OCI-LY1 (cell line): ENCODE measurements at regions not wholly inside any gene's neighbourhood (a gene's known extent, or its start where the extent isn't known, plus 50 kb on each side); places are given as distances from the start of the nearest gene placed in this dataset.

Experiments
- H2AFZ ChIP-seq: fragments of 200-600 bp; sonication (generic), shearing (Covaris generic); 2 replicates; pipeline ENCODE4 v1.6.0; 2014; ENCODE audit warnings: antibody characterized with exemption, mild to moderate bottlenecking, low read length
- H3F3A ChIP-seq: fragments of 200-600 bp; sonication (generic), shearing (Covaris generic); 2 replicates; pipeline ENCODE4 v1.6.0; 2014; ENCODE audit warnings: mild to moderate bottlenecking, antibody characterized with exemption, low read length, moderate library complexity; ENCODE audit not compliant: insufficient read depth
- H3K27ac ChIP-seq: fragments of 200-600 bp; sonication (generic); 2 replicates; pipeline ENCODE4 v1.5.1; 2014; ENCODE audit warnings: low read length, mixed run types, mild to moderate bottlenecking, low read depth; ENCODE audit not compliant: poor library complexity, severe bottlenecking
- H3K27me3 ChIP-seq: fragments of 200-600 bp; sonication (generic); 2 replicates; pipeline ENCODE4 v1.6.0; 2014; ENCODE audit warnings: antibody characterized with exemption, mild to moderate bottlenecking, low read length, moderate library complexity; ENCODE audit not compliant: insufficient read depth
- H3K36me3 ChIP-seq: fragments of 200-600 bp; sonication (generic); 2 replicates; pipeline ENCODE4 v1.6.1; 2014; ENCODE audit warnings: mild to moderate bottlenecking, antibody characterized with exemption, low read length, moderate library complexity, mixed read lengths; ENCODE audit not compliant: insufficient read depth
- H3K4me1 ChIP-seq: fragments of 200-600 bp; sonication (generic); 2 replicates; pipeline ENCODE4 v1.5.1; 2014; ENCODE audit warnings: mild to moderate bottlenecking, low read length, moderate library complexity; ENCODE audit not compliant: insufficient read depth, severe bottlenecking
- H3K4me2 ChIP-seq: fragments of 200-600 bp; sonication (generic), shearing (Covaris generic); 2 replicates; pipeline ENCODE4 v1.6.1; 2014; ENCODE audit warnings: low read length
- H3K4me3 ChIP-seq: fragments of 200-600 bp; sonication (generic); 2 replicates; pipeline ENCODE4 v1.5.1; 2014; ENCODE audit warnings: low read length, low read depth, mild to moderate bottlenecking, mixed read lengths; ENCODE audit not compliant: poor library complexity, severe bottlenecking
- H3K79me2 ChIP-seq: fragments of 200-600 bp; shearing (Covaris generic); 2 replicates; pipeline ENCODE4 v1.6.1; 2016; ENCODE audit warnings: mixed run types, low read length, mixed read lengths; ENCODE audit not compliant: insufficient read depth
- H3K9ac ChIP-seq: fragments of 200-600 bp; sonication (generic), shearing (Covaris generic); 2 replicates; pipeline ENCODE4 v1.6.1; 2014; ENCODE audit warnings: mild to moderate bottlenecking, low read length, mixed read lengths
- H3K9me2 ChIP-seq: fragments of 200-600 bp; sonication (generic), shearing (Covaris generic); 2 replicates; pipeline ENCODE4 v1.6.1; 2014; ENCODE audit warnings: low read depth, mild to moderate bottlenecking, low read length, mixed read lengths
- H3K9me3 ChIP-seq: fragments of 200-600 bp; shearing (Covaris generic); 2 replicates; pipeline ENCODE4 v1.6.1; 2014; ENCODE audit warnings: low read length, mixed read lengths
- H4K20me1 ChIP-seq: fragments of 200-600 bp; sonication (generic), shearing (Covaris generic); 2 replicates; pipeline ENCODE4 v1.6.0; 2016; ENCODE audit warnings: mild to moderate bottlenecking, low read length; ENCODE audit not compliant: insufficient read depth
- EZH2 ChIP-seq: fragments of 200-600 bp; sonication (generic), shearing (Covaris generic); IDR thresholded peaks from 2 replicates; pipeline ENCODE4 v1.8.0; 2017; ENCODE audit warnings: borderline replicate concordance, mixed run types, mild to moderate bottlenecking, antibody characterized with exemption, low read length, moderate library complexity, mixed read lengths
- TF ChIP-seq, protein P1 (sequence below): fragments of 200-600 bp; sonication (generic), shearing (Covaris generic); IDR thresholded peaks from 2 replicates; pipeline ENCODE4 v1.5.1; 2017; ENCODE audit warnings: mild to moderate bottlenecking, antibody characterized with exemption, low read length, moderate library complexity, mixed read lengths

DNA sequence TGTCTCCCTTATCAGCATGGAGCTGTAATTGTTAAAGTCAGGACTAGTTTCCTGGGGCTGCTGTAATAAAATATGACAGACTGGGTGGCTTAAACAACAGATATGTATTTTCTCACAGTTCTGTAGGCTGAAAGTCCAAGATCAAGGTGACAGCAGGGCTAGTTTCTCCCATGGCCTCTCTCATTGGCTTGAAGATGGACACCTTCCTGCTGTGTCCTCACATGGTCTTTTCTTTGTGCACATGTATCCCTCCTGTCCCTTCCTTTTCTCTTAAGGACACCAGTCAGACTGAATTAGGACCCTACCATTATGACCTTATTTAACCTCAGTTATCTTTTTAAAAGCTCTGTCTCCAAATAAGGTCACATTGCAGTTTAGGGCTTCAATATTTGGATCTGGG, 700.5 kb upstream of the MEF2C start:
- H3K4me2 ChIP-seq = no peak overlapping the region
- H3K79me2 ChIP-seq = no peaks in the 10 kb centered on the region
- no peak overlapping the region for H3K9ac ChIP-seq
- peaks cover 6% of the 10 kb centered on the region; the same call in 1 of the 2 replicates for H3K9me3 ChIP-seq
- no peaks in the 10 kb centered on the region; the same call in 1 of the 2 replicates for H3F3A ChIP-seq
- H3K27me3 ChIP-seq = no peaks in the 10 kb centered on the region
- H2AFZ ChIP-seq = no peak overlapping the region
- TF ChIP-seq, protein P1, sequence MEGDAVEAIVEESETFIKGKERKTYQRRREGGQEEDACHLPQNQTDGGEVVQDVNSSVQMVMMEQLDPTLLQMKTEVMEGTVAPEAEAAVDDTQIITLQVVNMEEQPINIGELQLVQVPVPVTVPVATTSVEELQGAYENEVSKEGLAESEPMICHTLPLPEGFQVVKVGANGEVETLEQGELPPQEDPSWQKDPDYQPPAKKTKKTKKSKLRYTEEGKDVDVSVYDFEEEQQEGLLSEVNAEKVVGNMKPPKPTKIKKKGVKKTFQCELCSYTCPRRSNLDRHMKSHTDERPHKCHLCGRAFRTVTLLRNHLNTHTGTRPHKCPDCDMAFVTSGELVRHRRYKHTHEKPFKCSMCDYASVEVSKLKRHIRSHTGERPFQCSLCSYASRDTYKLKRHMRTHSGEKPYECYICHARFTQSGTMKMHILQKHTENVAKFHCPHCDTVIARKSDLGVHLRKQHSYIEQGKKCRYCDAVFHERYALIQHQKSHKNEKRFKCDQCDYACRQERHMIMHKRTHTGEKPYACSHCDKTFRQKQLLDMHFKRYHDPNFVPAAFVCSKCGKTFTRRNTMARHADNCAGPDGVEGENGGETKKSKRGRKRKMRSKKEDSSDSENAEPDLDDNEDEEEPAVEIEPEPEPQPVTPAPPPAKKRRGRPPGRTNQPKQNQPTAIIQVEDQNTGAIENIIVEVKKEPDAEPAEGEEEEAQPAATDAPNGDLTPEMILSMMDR = no peak
- TF ChIP-seq EZH2 = no peak
- no peaks in the 10 kb centered on the region for H3K9me2 ChIP-seq
- no peak overlapping the region for H3K4me3 ChIP-seq
- H4K20me1 ChIP-seq = no peaks in the 10 kb centered on the region
- no peaks in the 10 kb centered on the region for H3K4me1 ChIP-seq
- H3K27ac ChIP-seq = no peak overlapping the region
- no peaks in the 10 kb centered on the region for H3K36me3 ChIP-seq

DNA sequence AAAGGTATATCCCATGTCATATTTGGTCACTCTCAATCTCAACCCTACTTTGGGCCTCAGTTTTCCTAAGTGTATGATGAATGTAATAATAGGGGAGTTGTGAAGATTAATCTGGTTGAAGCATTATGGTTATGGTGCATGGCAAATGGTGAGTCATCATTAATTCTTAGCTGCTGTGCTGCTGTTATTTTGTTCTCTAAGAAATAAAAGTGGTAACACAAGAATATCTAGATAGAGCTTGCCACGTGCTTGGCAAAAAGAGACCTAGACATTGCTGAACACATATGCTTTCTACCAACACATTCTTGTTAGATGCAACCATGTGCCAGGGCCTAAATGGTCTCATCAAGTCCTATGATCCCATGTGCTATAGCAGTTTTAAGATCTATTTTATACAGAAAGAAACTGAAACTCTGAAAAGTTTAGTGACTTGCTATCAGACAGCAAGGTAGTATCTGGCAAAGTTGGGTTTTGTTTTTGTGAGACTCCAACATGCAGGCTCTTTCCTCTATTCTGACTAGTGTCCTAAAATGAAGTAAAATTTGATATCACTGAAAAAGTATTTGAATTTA, 699.9 kb upstream of the MEF2C start:
- Histone ChIP-seq H3K36me3 (no peaks in the 10 kb centered on the region), H3K27me3 (no peaks in the 10 kb centered on the region), H3K4me2 (no peak overlapping the region), H3F3A (no peaks in the 10 kb centered on the region; the same call in 1 of the 2 replicates), H3K4me3 (no peak overlapping the region), H2AFZ (no peak overlapping the region; the same call in 1 of the 2 replicates), H4K20me1 (no peaks in the 10 kb centered on the region), H3K9me2 (no peaks in the 10 kb centered on the region), H3K9ac (no peak overlapping the region), H3K9me3 (peaks cover 5% of the 10 kb centered on the region; the same call in 1 of the 2 replicates), H3K4me1 (no peaks in the 10 kb centered on the region), H3K27ac (no peak overlapping the region), H3K79me2 (no peaks in the 10 kb centered on the region)
- TF ChIP-seq, protein P1 = no peak
- no peak for TF ChIP-seq EZH2

DNA sequence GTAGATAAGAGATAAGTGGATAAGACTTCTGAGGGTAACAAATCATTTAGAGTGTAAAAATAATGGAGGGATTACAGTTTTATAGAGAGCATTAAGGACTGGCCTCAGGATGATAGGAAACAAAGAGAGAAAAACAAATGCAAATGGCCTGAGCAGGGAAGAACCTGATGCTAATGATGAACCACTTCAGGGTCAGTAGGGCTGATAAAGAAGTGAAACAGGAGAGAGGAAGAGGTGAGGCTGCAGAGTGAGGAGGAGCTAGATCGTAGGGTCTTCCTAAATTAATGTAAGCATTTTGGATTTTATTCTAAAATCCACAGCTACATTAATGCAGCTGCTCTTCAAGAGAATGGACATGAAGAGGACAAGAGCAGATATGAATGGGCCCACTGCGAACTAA, 698.0 kb upstream of the MEF2C start:
- Histone ChIP-seq H3K27ac (no peak overlapping the region), H3K4me1 (no peaks in the 10 kb centered on the region), H3K4me3 (no peak overlapping the region), H3K9me2 (no peaks in the 10 kb centered on the region), H3K79me2 (no peaks in the 10 kb centered on the region), H3K27me3 (no peaks in the 10 kb centered on the region), H2AFZ (no peak overlapping the region), H3F3A (no peaks in the 10 kb centered on the region), H3K36me3 (no peaks in the 10 kb centered on the region), H3K9ac (no peak overlapping the region), H3K4me2 (no peak overlapping the region), H4K20me1 (no peaks in the 10 kb centered on the region), H3K9me3 (peaks cover 1% of the 10 kb centered on the region; the same call in 1 of the 2 replicates)
- no peak for TF ChIP-seq EZH2
- TF ChIP-seq, protein P1 = no peak
